ENCODE measurements at regions not wholly inside any gene's neighbourhood (a gene's known extent, or its start where the extent isn't known, plus 50 kb on each side); places are given as distances from the start of the nearest gene placed in this dataset.

DNA sequence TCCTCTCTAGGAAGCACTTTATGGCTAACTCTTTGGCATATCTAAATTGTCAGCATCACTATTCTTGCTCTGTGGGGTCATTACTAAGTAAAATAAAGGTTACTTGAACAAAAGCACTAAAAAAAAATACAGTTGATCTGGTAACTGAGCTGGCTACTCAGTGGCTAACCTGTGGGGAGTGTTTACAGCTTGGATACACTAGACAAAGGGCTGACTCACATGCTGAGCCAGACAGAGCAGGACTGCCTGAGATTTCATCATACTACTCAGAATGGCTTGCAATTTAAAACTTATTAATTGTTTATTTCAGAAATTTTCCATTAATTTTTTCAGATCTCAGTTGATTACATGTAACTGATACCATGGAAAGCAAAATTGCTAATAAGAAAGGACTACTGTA, 1690.4 kb upstream of the SLC39A10 start:
- ChIA-PET CTCF (no interaction called here), POLR2A (ENCODE audit: low non-redundant PET) (no interaction called here)

DNA sequence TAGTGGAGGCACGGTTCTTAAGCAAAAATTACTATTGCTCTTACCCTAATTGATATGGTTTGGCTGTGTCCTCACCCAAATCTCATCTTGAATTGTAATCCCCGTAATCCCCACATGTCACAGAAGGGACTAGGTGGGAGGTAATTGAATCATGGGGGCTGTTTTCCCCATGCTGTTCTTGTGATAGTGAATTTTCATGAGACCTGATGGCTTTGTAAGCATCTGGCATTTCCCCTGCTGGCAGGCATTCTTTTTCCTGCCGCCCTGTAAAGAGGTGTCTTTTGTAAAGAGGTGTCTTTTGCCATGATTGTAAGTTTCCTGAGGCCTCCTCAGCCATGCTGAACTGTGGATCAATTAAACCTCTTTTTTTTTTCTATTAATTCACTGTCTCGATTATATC, 1691.8 kb upstream of the SLC39A10 start:
- no peak overlapping the region for H3K4me3 ChIP-seq (ENCODE audit: low read depth, low read length, poor library complexity, severe bottlenecking)
- no peaks in the 10 kb centered on the region for H3K9me3 ChIP-seq (ENCODE audit: low read depth, low read length, poor library complexity, severe bottlenecking)
- no peak overlapping the region for H3K27ac ChIP-seq (ENCODE audit: low read depth, low read length, poor library complexity, severe bottlenecking)
- H3K36me3 ChIP-seq (ENCODE audit: insufficient read depth, low read length, poor library complexity, severe bottlenecking): no peaks in the 10 kb centered on the region
- intact Hi-C loops (cut with micrococcal nuclease; ENCODE audit: unreplicated experiment): no loop called here
- POLR2A ChIA-PET (ENCODE audit: low non-redundant PET): no interaction called here
- no peaks in the 10 kb centered on the region for H3K27me3 ChIP-seq (replicated peaks; ENCODE audit: insufficient read depth, low read depth, low read length, poor library complexity)
- CTCF ChIA-PET: no interaction called here
- no TSS peak for BruUV-seq (replicated peaks)
- TF ChIP-seq EZH2 (IDR thresholded peaks at IDR 0.05; ENCODE audit: borderline replicate concordance, low read depth, low read length, poor library complexity, severe bottlenecking): no peak
- peaks cover 4% of the 10 kb centered on the region for H3K4me1 ChIP-seq (ENCODE audit: insufficient read depth, low read length, poor library complexity, severe bottlenecking)
- DNase-seq (ENCODE audit: low spot score): no peak

More for the DNA sequence above, 1690.4 kb upstream of the SLC39A10 start:
- no peak for DNase-seq (ENCODE audit: low spot score)
- H3K36me3 ChIP-seq (ENCODE audit: insufficient read depth, low read length, poor library complexity, severe bottlenecking): no peaks in the 10 kb centered on the region
- H3K27ac ChIP-seq (ENCODE audit: low read depth, low read length, poor library complexity, severe bottlenecking): no peak overlapping the region
- H3K9me3 ChIP-seq (ENCODE audit: low read depth, low read length, poor library complexity, severe bottlenecking): no peaks in the 10 kb centered on the region
- no peak for TF ChIP-seq EZH2 (IDR thresholded peaks at IDR 0.05; ENCODE audit: borderline replicate concordance, low read depth, low read length, poor library complexity, severe bottlenecking)
- TF ChIP-seq, protein P1, sequence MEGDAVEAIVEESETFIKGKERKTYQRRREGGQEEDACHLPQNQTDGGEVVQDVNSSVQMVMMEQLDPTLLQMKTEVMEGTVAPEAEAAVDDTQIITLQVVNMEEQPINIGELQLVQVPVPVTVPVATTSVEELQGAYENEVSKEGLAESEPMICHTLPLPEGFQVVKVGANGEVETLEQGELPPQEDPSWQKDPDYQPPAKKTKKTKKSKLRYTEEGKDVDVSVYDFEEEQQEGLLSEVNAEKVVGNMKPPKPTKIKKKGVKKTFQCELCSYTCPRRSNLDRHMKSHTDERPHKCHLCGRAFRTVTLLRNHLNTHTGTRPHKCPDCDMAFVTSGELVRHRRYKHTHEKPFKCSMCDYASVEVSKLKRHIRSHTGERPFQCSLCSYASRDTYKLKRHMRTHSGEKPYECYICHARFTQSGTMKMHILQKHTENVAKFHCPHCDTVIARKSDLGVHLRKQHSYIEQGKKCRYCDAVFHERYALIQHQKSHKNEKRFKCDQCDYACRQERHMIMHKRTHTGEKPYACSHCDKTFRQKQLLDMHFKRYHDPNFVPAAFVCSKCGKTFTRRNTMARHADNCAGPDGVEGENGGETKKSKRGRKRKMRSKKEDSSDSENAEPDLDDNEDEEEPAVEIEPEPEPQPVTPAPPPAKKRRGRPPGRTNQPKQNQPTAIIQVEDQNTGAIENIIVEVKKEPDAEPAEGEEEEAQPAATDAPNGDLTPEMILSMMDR (conservative IDR thresholded peaks at IDR 0.05; ENCODE audit: low read depth, low read length): no peak
- H3K4me1 ChIP-seq (ENCODE audit: insufficient read depth, low read length, poor library complexity, severe bottlenecking): peaks cover 4% of the 10 kb centered on the region
- intact Hi-C loops (cut with micrococcal nuclease; ENCODE audit: unreplicated experiment): no loop called here
- no peaks in the 10 kb centered on the region for H3K27me3 ChIP-seq (replicated peaks; ENCODE audit: insufficient read depth, low read depth, low read length, poor library complexity)
- H3K4me3 ChIP-seq (ENCODE audit: low read depth, low read length, poor library complexity, severe bottlenecking): no peak overlapping the region
- BruUV-seq (replicated peaks): no TSS peak

DNA sequence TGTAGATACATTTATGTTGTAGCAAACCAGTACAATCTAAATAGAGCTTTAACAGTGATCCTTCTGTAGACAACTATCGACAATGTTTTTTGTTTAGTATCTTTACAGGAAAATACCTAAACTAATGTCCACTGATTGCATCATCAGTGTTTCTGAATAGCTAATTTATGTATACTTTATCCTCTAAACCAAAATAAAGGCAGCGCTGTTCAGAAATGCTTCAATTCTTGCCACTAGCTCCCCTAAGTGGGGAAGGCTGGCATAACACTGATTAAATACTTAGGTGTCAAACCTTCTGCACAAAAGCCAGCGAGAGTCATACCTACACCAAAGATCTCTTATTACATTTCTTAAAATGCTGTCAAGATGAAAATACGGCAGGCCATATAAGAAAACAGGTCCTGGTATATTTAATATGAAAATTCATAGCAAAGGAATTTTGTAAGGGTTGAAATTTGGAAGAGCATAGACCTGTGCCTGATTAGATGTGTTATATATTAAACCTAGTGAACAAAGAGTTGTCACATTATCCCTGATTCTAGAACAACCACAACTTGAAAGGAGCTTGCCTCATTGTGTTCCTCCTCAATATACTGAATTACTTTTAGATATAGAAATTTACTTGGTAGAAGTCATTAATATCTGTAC, 1693.4 kb upstream of the SLC39A10 start:
- CTCF ChIA-PET: interaction anchor here (0.7 to 0.8 kb wide), 2 partner anchors 269 to 1772 kb away, joined by 3 to 5 read pairs; no protein-coding TSS in a partner anchor
- TF ChIP-seq EZH2 (IDR thresholded peaks at IDR 0.05; ENCODE audit: borderline replicate concordance, low read depth, low read length, poor library complexity, severe bottlenecking): no peak
- TF ChIP-seq, protein P1 (conservative IDR thresholded peaks at IDR 0.05; ENCODE audit: low read depth, low read length): peak; percentile 73
- peak; percentile 78 for DNase-seq (ENCODE audit: low spot score)

DNA sequence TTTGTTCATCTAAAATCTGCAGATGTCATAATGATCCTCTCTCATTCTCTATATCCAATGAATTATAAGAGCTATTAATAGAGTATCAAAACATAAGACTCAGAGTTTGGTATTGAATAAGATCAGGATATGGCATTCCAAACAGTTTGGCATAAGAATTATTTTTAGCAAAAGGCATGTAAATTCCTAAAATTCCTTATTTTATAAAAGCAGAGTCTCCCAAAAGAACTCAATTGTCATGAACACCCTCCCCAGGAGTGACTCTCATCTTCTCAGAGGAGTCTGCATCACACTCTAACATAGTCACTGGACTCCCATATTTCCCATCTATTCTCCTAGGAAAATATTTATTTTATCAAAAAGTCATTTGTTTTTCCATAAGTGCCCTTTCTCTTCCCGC, 1710.2 kb upstream of the SLC39A10 start:
- Histone ChIP-seq H3K4me3 (ENCODE audit: low read depth, low read length, poor library complexity, severe bottlenecking) (no peak overlapping the region), H3K9me3 (ENCODE audit: low read depth, low read length, poor library complexity, severe bottlenecking) (no peaks in the 10 kb centered on the region), H3K36me3 (ENCODE audit: insufficient read depth, low read length, poor library complexity, severe bottlenecking) (no peaks in the 10 kb centered on the region), H3K27me3 (replicated peaks; ENCODE audit: insufficient read depth, low read depth, low read length, poor library complexity) (no peaks in the 10 kb centered on the region), H3K4me1 (ENCODE audit: insufficient read depth, low read length, poor library complexity, severe bottlenecking) (no peaks in the 10 kb centered on the region), H3K27ac (ENCODE audit: low read depth, low read length, poor library complexity, severe bottlenecking) (no peak overlapping the region)
- ChIA-PET POLR2A (ENCODE audit: low non-redundant PET) (no interaction called here), CTCF (no interaction called here)
- no TSS peak for BruUV-seq (replicated peaks)
- DNase-seq (ENCODE audit: low spot score): no peak
- TF ChIP-seq, protein P1 (conservative IDR thresholded peaks at IDR 0.05; ENCODE audit: low read depth, low read length): no peak
- no peak for TF ChIP-seq EZH2 (IDR thresholded peaks at IDR 0.05; ENCODE audit: borderline replicate concordance, low read depth, low read length, poor library complexity, severe bottlenecking)
- intact Hi-C loops (cut with micrococcal nuclease; ENCODE audit: unreplicated experiment): no loop called here

More for the DNA sequence above, 1693.4 kb upstream of the SLC39A10 start:
- Histone ChIP-seq H3K9me3 (ENCODE audit: low read depth, low read length, poor library complexity, severe bottlenecking) (no peaks in the 10 kb centered on the region), H3K4me1 (ENCODE audit: insufficient read depth, low read length, poor library complexity, severe bottlenecking) (peaks cover 4% of the 10 kb centered on the region), H3K27ac (ENCODE audit: low read depth, low read length, poor library complexity, severe bottlenecking) (no peak overlapping the region), H3K4me3 (ENCODE audit: low read depth, low read length, poor library complexity, severe bottlenecking) (no peak overlapping the region), H3K36me3 (ENCODE audit: insufficient read depth, low read length, poor library complexity, severe bottlenecking) (no peaks in the 10 kb centered on the region), H3K27me3 (replicated peaks; ENCODE audit: insufficient read depth, low read depth, low read length, poor library complexity) (no peaks in the 10 kb centered on the region)
- BruUV-seq (replicated peaks): no TSS peak
- intact Hi-C loops (cut with micrococcal nuclease; ENCODE audit: unreplicated experiment): loop anchor here (1.0 kb wide), 1 partner anchor 268 kb away; no protein-coding TSS in a partner anchor
- POLR2A ChIA-PET (ENCODE audit: low non-redundant PET): no interaction called here
